Coronary artery (tissue), 2 donors: ENCODE measurements at regions not wholly inside any gene's neighbourhood (a gene's known extent, or its start where the extent isn't known, plus 50 kb on each side); places are given as distances from the start of the nearest gene placed in this dataset.
"Not testable (repeated sequence)": the region's sequence is repeated elsewhere in the genome, so short reads cannot be mapped to it uniquely, and the experiment has no call there.

Source experiments
- DNase-seq: peaks from one replicate; pipeline ENCODE4 v3.0.0-alpha.2; 2017; ENCODE audit warnings: low spot score
- H3K27ac ChIP-seq, 2 donors: fragments of 200-600 bp; sonication (generic); one replicate each; pipeline ENCODE4 v1.5.1; 2016 to 2019
- H3K4me3 ChIP-seq: fragments of 200-600 bp; sonication (generic); 2 replicates; pipeline ENCODE4 v1.5.1; 2016; ENCODE audit warnings: mild to moderate bottlenecking, moderate library complexity
- CTCF ChIP-seq: fragments of 200-600 bp; sonication (generic); IDR thresholded peaks from one replicate; pipeline ENCODE4 v1.5.1; 2019; ENCODE audit warnings: antibody characterized with exemption

GRCh38 chr1:187936667-187937066, 1107.9 kb downstream of the PLA2G4A start:
- Histone ChIP-seq H3K27ac (no peak overlapping the region), H3K4me3 (no peak overlapping the region)
- no peak for DNase-seq
- no peak for TF ChIP-seq CTCF

- H3K4me3 ChIP-seq, result no peak overlapping the region
Measured at GRCh38 chr1:187938092-187938491, 1109.3 kb downstream of the PLA2G4A start.

GRCh38 chr1:187942986-187943385, 1114.2 kb downstream of the PLA2G4A start:
- Histone ChIP-seq H3K27ac (no peak overlapping the region), H3K4me3 (no peak overlapping the region)
- no peak for TF ChIP-seq CTCF
- no peak for DNase-seq

More at GRCh38 chr1:187938092-187938491, 1109.3 kb downstream of the PLA2G4A start:
- no peak for DNase-seq
- H3K27ac ChIP-seq, result no peak overlapping the region
- TF ChIP-seq CTCF, result no peak

- H3K4me3 ChIP-seq, result no peak overlapping the region
- H3K27ac ChIP-seq, result no peak overlapping the region
- no peak for TF ChIP-seq CTCF
- no peak for DNase-seq
Measured at GRCh38 chr1:187943606-187944403, 1115.1 kb downstream of the PLA2G4A start.

- H3K27ac ChIP-seq, H3K4me3 ChIP-seq, DNase-seq: not testable (repeated sequence)
Measured at GRCh38 chr1:187946661-187947060, 1117.9 kb downstream of the PLA2G4A start.

GRCh38 chr1:187947359-187947758, 1118.6 kb downstream of the PLA2G4A start:
- Histone ChIP-seq H3K27ac (no peak overlapping the region), H3K4me3 (no peak overlapping the region)
- no peak for DNase-seq
- no peak for TF ChIP-seq CTCF

- DNase-seq, result no peak
- no peak overlapping the region for H3K4me3 ChIP-seq
- H3K27ac ChIP-seq, result no peak overlapping the region
- TF ChIP-seq CTCF, result no peak
Measured at GRCh38 chr1:187948170-187948794, 1119.5 kb downstream of the PLA2G4A start.
